GM12878 (cell line): ENCODE measurements at regions not wholly inside any gene's neighbourhood (a gene's known extent, or its start where the extent isn't known, plus 50 kb on each side); places are given as distances from the start of the nearest gene placed in this dataset.

Source experiments
- BRCA1 ChIP-seq: IDR thresholded peaks from 2 replicates; pipeline ENCODE4 v1.6.1; 2011; ENCODE audit warnings: low read depth, low read length, improper control_type of control experiment
- CBFB ChIP-seq: IDR thresholded peaks from 2 replicates; pipeline ENCODE4 v1.6.1; 2016; ENCODE audit warnings: antibody characterized with exemption, low read depth
- NR2F1 ChIP-seq: fragments of 450-650 bp; conservative IDR thresholded peaks from 2 replicates; pipeline ENCODE4 v1.6.1; 2017; ENCODE audit warnings: mild to moderate bottlenecking
- POLR2A ChIP-seq: IDR thresholded peaks from 2 replicates; pipeline ENCODE4 v1.6.1; 2011; ENCODE audit warnings: low read depth, mild to moderate bottlenecking, low read length
- RELA ChIP-seq: fragments of 450-650 bp; IDR thresholded peaks from 2 replicates; pipeline ENCODE4 v1.8.0; 2014; ENCODE audit warnings: borderline replicate concordance; ENCODE audit not compliant: partially characterized antibody
- SREBF2 ChIP-seq: IDR thresholded peaks from 2 replicates; pipeline ENCODE4 v1.6.1; 2012; ENCODE audit warnings: mild to moderate bottlenecking, low read length
- TF ChIP-seq, protein P1 (sequence below): fragments of 450-650 bp; IDR thresholded peaks from 2 replicates; pipeline ENCODE4 v1.6.1; 2017; ENCODE audit warnings: mild to moderate bottlenecking, moderate library complexity
- TF ChIP-seq, protein P2 (sequence below): fragments of 450-650 bp; IDR thresholded peaks from 2 replicates; pipeline ENCODE4 v1.6.1; 2017; ENCODE audit warnings: mild to moderate bottlenecking, moderate library complexity
- TF ChIP-seq, protein P3 (sequence below): fragments of 450-650 bp; IDR thresholded peaks from 2 replicates; pipeline ENCODE4 v1.6.1; 2014; ENCODE audit warnings: mild to moderate bottlenecking
- TF ChIP-seq, protein P4 (sequence below): fragments of 450-650 bp; IDR thresholded peaks from 2 replicates; pipeline ENCODE4 v1.6.1; 2016; ENCODE audit warnings: mild to moderate bottlenecking, moderate library complexity, borderline replicate concordance
- TF ChIP-seq, protein P5 (sequence below): fragments of 450-650 bp; IDR thresholded peaks from 2 replicates; pipeline ENCODE4 v1.6.1; 2018; ENCODE audit warnings: mild to moderate bottlenecking, low read depth, moderate library complexity; ENCODE audit not compliant: partially characterized antibody

- TF ChIP-seq, protein P1, sequence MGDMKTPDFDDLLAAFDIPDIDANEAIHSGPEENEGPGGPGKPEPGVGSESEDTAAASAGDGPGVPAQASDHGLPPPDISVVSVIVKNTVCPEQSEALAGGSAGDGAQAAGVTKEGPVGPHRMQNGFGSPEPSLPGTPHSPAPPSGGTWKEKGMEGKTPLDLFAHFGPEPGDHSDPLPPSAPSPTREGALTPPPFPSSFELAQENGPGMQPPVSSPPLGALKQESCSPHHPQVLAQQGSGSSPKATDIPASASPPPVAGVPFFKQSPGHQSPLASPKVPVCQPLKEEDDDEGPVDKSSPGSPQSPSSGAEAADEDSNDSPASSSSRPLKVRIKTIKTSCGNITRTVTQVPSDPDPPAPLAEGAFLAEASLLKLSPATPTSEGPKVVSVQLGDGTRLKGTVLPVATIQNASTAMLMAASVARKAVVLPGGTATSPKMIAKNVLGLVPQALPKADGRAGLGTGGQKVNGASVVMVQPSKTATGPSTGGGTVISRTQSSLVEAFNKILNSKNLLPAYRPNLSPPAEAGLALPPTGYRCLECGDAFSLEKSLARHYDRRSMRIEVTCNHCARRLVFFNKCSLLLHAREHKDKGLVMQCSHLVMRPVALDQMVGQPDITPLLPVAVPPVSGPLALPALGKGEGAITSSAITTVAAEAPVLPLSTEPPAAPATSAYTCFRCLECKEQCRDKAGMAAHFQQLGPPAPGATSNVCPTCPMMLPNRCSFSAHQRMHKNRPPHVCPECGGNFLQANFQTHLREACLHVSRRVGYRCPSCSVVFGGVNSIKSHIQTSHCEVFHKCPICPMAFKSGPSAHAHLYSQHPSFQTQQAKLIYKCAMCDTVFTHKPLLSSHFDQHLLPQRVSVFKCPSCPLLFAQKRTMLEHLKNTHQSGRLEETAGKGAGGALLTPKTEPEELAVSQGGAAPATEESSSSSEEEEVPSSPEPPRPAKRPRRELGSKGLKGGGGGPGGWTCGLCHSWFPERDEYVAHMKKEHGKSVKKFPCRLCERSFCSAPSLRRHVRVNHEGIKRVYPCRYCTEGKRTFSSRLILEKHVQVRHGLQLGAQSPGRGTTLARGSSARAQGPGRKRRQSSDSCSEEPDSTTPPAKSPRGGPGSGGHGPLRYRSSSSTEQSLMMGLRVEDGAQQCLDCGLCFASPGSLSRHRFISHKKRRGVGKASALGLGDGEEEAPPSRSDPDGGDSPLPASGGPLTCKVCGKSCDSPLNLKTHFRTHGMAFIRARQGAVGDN: no peak
- TF ChIP-seq BRCA1: no peak
- no peak for TF ChIP-seq CBFB
- TF ChIP-seq, protein P2, sequence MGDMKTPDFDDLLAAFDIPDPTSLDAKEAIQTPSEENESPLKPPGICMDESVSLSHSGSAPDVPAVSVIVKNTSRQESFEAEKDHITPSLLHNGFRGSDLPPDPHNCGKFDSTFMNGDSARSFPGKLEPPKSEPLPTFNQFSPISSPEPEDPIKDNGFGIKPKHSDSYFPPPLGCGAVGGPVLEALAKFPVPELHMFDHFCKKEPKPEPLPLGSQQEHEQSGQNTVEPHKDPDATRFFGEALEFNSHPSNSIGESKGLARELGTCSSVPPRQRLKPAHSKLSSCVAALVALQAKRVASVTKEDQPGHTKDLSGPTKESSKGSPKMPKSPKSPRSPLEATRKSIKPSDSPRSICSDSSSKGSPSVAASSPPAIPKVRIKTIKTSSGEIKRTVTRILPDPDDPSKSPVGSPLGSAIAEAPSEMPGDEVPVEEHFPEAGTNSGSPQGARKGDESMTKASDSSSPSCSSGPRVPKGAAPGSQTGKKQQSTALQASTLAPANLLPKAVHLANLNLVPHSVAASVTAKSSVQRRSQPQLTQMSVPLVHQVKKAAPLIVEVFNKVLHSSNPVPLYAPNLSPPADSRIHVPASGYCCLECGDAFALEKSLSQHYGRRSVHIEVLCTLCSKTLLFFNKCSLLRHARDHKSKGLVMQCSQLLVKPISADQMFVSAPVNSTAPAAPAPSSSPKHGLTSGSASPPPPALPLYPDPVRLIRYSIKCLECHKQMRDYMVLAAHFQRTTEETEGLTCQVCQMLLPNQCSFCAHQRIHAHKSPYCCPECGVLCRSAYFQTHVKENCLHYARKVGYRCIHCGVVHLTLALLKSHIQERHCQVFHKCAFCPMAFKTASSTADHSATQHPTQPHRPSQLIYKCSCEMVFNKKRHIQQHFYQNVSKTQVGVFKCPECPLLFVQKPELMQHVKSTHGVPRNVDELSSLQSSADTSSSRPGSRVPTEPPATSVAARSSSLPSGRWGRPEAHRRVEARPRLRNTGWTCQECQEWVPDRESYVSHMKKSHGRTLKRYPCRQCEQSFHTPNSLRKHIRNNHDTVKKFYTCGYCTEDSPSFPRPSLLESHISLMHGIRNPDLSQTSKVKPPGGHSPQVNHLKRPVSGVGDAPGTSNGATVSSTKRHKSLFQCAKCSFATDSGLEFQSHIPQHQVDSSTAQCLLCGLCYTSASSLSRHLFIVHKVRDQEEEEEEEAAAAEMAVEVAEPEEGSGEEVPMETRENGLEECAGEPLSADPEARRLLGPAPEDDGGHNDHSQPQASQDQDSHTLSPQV: no peak
- no peak for TF ChIP-seq POLR2A
- TF ChIP-seq, protein P3, sequence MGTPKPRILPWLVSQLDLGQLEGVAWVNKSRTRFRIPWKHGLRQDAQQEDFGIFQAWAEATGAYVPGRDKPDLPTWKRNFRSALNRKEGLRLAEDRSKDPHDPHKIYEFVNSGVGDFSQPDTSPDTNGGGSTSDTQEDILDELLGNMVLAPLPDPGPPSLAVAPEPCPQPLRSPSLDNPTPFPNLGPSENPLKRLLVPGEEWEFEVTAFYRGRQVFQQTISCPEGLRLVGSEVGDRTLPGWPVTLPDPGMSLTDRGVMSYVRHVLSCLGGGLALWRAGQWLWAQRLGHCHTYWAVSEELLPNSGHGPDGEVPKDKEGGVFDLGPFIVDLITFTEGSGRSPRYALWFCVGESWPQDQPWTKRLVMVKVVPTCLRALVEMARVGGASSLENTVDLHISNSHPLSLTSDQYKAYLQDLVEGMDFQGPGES: no peak
- no peak for TF ChIP-seq SREBF2
- no peak for TF ChIP-seq RELA
- TF ChIP-seq, protein P4, sequence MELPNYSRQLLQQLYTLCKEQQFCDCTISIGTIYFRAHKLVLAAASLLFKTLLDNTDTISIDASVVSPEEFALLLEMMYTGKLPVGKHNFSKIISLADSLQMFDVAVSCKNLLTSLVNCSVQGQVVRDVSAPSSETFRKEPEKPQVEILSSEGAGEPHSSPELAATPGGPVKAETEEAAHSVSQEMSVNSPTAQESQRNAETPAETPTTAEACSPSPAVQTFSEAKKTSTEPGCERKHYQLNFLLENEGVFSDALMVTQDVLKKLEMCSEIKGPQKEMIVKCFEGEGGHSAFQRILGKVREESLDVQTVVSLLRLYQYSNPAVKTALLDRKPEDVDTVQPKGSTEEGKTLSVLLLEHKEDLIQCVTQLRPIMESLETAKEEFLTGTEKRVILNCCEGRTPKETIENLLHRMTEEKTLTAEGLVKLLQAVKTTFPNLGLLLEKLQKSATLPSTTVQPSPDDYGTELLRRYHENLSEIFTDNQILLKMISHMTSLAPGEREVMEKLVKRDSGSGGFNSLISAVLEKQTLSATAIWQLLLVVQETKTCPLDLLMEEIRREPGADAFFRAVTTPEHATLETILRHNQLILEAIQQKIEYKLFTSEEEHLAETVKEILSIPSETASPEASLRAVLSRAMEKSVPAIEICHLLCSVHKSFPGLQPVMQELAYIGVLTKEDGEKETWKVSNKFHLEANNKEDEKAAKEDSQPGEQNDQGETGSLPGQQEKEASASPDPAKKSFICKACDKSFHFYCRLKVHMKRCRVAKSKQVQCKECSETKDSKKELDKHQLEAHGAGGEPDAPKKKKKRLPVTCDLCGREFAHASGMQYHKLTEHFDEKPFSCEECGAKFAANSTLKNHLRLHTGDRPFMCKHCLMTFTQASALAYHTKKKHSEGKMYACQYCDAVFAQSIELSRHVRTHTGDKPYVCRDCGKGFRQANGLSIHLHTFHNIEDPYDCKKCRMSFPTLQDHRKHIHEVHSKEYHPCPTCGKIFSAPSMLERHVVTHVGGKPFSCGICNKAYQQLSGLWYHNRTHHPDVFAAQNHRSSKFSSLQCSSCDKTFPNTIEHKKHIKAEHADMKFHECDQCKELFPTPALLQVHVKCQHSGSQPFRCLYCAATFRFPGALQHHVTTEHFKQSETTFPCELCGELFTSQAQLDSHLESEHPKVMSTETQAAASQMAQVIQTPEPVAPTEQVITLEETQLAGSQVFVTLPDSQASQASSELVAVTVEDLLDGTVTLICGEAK: no peak
- TF ChIP-seq, protein P5, sequence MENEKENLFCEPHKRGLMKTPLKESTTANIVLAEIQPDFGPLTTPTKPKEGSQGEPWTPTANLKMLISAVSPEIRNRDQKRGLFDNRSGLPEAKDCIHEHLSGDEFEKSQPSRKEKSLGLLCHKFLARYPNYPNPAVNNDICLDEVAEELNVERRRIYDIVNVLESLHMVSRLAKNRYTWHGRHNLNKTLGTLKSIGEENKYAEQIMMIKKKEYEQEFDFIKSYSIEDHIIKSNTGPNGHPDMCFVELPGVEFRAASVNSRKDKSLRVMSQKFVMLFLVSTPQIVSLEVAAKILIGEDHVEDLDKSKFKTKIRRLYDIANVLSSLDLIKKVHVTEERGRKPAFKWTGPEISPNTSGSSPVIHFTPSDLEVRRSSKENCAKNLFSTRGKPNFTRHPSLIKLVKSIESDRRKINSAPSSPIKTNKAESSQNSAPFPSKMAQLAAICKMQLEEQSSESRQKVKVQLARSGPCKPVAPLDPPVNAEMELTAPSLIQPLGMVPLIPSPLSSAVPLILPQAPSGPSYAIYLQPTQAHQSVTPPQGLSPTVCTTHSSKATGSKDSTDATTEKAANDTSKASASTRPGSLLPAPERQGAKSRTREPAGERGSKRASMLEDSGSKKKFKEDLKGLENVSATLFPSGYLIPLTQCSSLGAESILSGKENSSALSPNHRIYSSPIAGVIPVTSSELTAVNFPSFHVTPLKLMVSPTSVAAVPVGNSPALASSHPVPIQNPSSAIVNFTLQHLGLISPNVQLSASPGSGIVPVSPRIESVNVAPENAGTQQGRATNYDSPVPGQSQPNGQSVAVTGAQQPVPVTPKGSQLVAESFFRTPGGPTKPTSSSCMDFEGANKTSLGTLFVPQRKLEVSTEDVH: no peak
- TF ChIP-seq NR2F1: no peak
These were observed 271.3 kb downstream of the ZSWIM6 start (continued) for GRCh38 chr5:61603211-61603908.
